GM19467 (cell line): ENCODE measurements at regions not wholly inside any gene's neighbourhood (a gene's known extent, or its start where the extent isn't known, plus 50 kb on each side); places are given as distances from the start of the nearest gene placed in this dataset.

Experiments
- ATAC-seq: cut with Tn5 transposase; IDR thresholded peaks from one replicate; pipeline ENCODE4 v1.9.1; 2021; ENCODE audit warnings: mild to moderate bottlenecking, moderate library complexity; ENCODE audit not compliant: unreplicated experiment

- ATAC-seq, result no peak
These were observed 172.2 kb upstream of the SGCD start for GRCh38 chr5:156154757-156155156.

GRCh38 chr5:156155598-156155997 lies 171.4 kb upstream of the SGCD start:
- no peak for ATAC-seq

- no peak for ATAC-seq
These were observed 162.7 kb upstream of the SGCD start for GRCh38 chr5:156164306-156164705.

GRCh38 chr5:156169495-156169894 lies 157.5 kb upstream of the SGCD start:
- ATAC-seq, result no peak

- ATAC-seq, result no peak
These were observed 156.5 kb upstream of the SGCD start for GRCh38 chr5:156170351-156170961.

- ATAC-seq, result no peak
These were observed 152.7 kb upstream of the SGCD start for GRCh38 chr5:156174225-156174624.

- ATAC-seq, result no peak
These were observed 148.8 kb upstream of the SGCD start for GRCh38 chr5:156178117-156178516.

- no peak for ATAC-seq
These were observed 145.3 kb upstream of the SGCD start for GRCh38 chr5:156181656-156182055.

GRCh38 chr5:156182174-156182967 lies 144.6 kb upstream of the SGCD start:
- no peak for ATAC-seq

- no peak for ATAC-seq
These were observed 140.2 kb upstream of the SGCD start for GRCh38 chr5:156186760-156187159.

GRCh38 chr5:156188016-156188415 lies 138.9 kb upstream of the SGCD start:
- ATAC-seq, result no peak

GRCh38 chr5:156189628-156190027 lies 137.3 kb upstream of the SGCD start:
- no peak for ATAC-seq

- ATAC-seq, result no peak
These were observed 135.4 kb upstream of the SGCD start for GRCh38 chr5:156191547-156191946.

GRCh38 chr5:156197042-156197635 lies 129.8 kb upstream of the SGCD start:
- no peak for ATAC-seq

- no peak for ATAC-seq
These were observed 127.9 kb upstream of the SGCD start for GRCh38 chr5:156199045-156199444.

GRCh38 chr5:156200938-156201787 lies 125.8 kb upstream of the SGCD start:
- ATAC-seq, result no peak

- no peak for ATAC-seq
These were observed 125.1 kb upstream of the SGCD start for GRCh38 chr5:156201788-156202403.

GRCh38 chr5:156208271-156208670 lies 118.7 kb upstream of the SGCD start:
- no peak for ATAC-seq

- no peak for ATAC-seq
These were observed 108.4 kb upstream of the SGCD start for GRCh38 chr5:156218367-156219158.

GRCh38 chr5:156219483-156220005 lies 107.4 kb upstream of the SGCD start:
- no peak for ATAC-seq
